ENCODE measurements at regions not wholly inside any gene's neighbourhood (a gene's known extent, or its start where the extent isn't known, plus 50 kb on each side); places are given as distances from the start of the nearest gene placed in this dataset.

GRCh38 chr4:120406960-120407359 lies 340.3 kb upstream of the MAD2L1 start:
- TF ChIP-seq CTCF (IDR thresholded peaks at IDR 0.05) = no peak
- Histone ChIP-seq H2AFZ (ENCODE audit: insufficient read depth, low read depth, low read length, poor library complexity, severe bottlenecking) (no peak overlapping the region), H3K9ac (ENCODE audit: insufficient read depth, low read length, poor library complexity, severe bottlenecking) (no peak overlapping the region), H3K4me2 (replicated peaks; ENCODE audit: extremely low read depth, low read length, poor library complexity, severe bottlenecking) (no peak overlapping the region), H3K4me3 (replicated peaks in 1 of 3; ENCODE audit: low read depth in 2 of 3, low read length in 3 of 3) (no peak overlapping the region), H3K9me3 (replicated peaks in 1 of 2; ENCODE audit: control insufficient read depth in 1 of 2, insufficient read depth in 1 of 2, low read length in 2 of 2) (peaks cover 0 to 14% of the 10 kb centered on the region in 2 donors), H3K27ac (ENCODE audit: low read depth in 1 of 2, low read length in 2 of 2) (no peak overlapping the region), H3K27me3 (ENCODE audit: control insufficient read depth in 2 of 2, insufficient read depth in 2 of 2, low read length in 2 of 2) (no peaks in the 10 kb centered on the region), H3K4me1 (ENCODE audit: control insufficient read depth in 1 of 2, insufficient read depth in 2 of 2, low read length in 2 of 2) (no peaks in the 10 kb centered on the region), H3K79me2 (ENCODE audit: insufficient read depth, low read length) (no peaks in the 10 kb centered on the region), H3K36me3 (replicated peaks in 1 of 2; ENCODE audit: control insufficient read depth in 1 of 2, insufficient read depth in 2 of 2, low read length in 2 of 2) (no peaks in the 10 kb centered on the region), H4K20me1 (ENCODE audit: insufficient read depth, low read length) (no peaks in the 10 kb centered on the region)
- no peak for DNase-seq
- H3K27ac Mint-ChIP-seq = no peak overlapping the region
- no peaks in the 10 kb centered on the region for H3K27me3 Mint-ChIP-seq (ENCODE audit: low read depth in 3 of 3)
- no peaks in the 10 kb centered on the region for H3K4me1 Mint-ChIP-seq
- no peak overlapping the region for H3K4me3 Mint-ChIP-seq
- no peaks in the 10 kb centered on the region for H3K36me3 Mint-ChIP-seq
- intact Hi-C loops (cut with micrococcal nuclease) = no loop called here
- peaks cover 2 to 25% (median 9%) of the 10 kb centered on the region in 7 donors for H3K9me3 Mint-ChIP-seq

GRCh38 chr4:120403296-120403695 lies 336.6 kb upstream of the MAD2L1 start:
- Mint-ChIP-seq H3K9me3 (peaks cover 0 to 25% (median 3%) of the 10 kb centered on the region in 7 donors), H3K27me3 (ENCODE audit: low read depth in 3 of 3) (no peaks in the 10 kb centered on the region), H3K27ac (no peak overlapping the region), H3K4me1 (no peaks in the 10 kb centered on the region), H3K36me3 (no peaks in the 10 kb centered on the region), H3K4me3 (no peak overlapping the region)
- no peak overlapping the region for H3K4me2 ChIP-seq (replicated peaks; ENCODE audit: extremely low read depth, low read length, poor library complexity, severe bottlenecking)
- no peak for DNase-seq
- no CpG with 5 or more reads among the region's 2 CpGs for WGBS (ENCODE audit: insufficient coverage)
- no peak overlapping the region for H3K27ac ChIP-seq (ENCODE audit: low read depth in 1 of 2, low read length in 2 of 2)
- no peaks in the 10 kb centered on the region for H3K4me1 ChIP-seq (ENCODE audit: control insufficient read depth in 1 of 2, insufficient read depth in 2 of 2, low read length in 2 of 2)
- no peaks in the 10 kb centered on the region for H3K27me3 ChIP-seq (ENCODE audit: control insufficient read depth in 2 of 2, insufficient read depth in 2 of 2, low read length in 2 of 2)
- no peak overlapping the region for H3K9ac ChIP-seq (ENCODE audit: insufficient read depth, low read length, poor library complexity, severe bottlenecking)
- H3K4me3 ChIP-seq (replicated peaks in 1 of 3; ENCODE audit: low read depth in 2 of 3, low read length in 3 of 3) = no peak overlapping the region
- no peak for TF ChIP-seq CTCF (IDR thresholded peaks at IDR 0.05)
- H3K9me3 ChIP-seq (replicated peaks in 1 of 2; ENCODE audit: control insufficient read depth in 1 of 2, insufficient read depth in 1 of 2, low read length in 2 of 2) = peaks cover 0 to 14% of the 10 kb centered on the region in 2 donors
- no peaks in the 10 kb centered on the region for H3K36me3 ChIP-seq (replicated peaks in 1 of 2; ENCODE audit: control insufficient read depth in 1 of 2, insufficient read depth in 2 of 2, low read length in 2 of 2)
- no peak overlapping the region for H2AFZ ChIP-seq (ENCODE audit: insufficient read depth, low read depth, low read length, poor library complexity, severe bottlenecking)
- H4K20me1 ChIP-seq (ENCODE audit: insufficient read depth, low read length) = no peaks in the 10 kb centered on the region
- intact Hi-C loops (cut with micrococcal nuclease) = no loop called here
- H3K79me2 ChIP-seq (ENCODE audit: insufficient read depth, low read length) = no peaks in the 10 kb centered on the region
